DMS79 (cell line): ENCODE measurements at regions not wholly inside any gene's neighbourhood (a gene's known extent, or its start where the extent isn't known, plus 50 kb on each side); places are given as distances from the start of the nearest gene placed in this dataset.

Source experiments
- DNase-seq: peaks from one replicate; lab custom pipeline; 2025; lab: John Stamatoyannopoulos, UW

- DNase-seq: no peak
These were observed 716.0 kb upstream of the EYS start for GRCh38 chr6:66423047-66423446.

- no peak for DNase-seq
These were observed 714.5 kb upstream of the EYS start for GRCh38 chr6:66421570-66421969.

- no peak for DNase-seq
These were observed 711.9 kb upstream of the EYS start for GRCh38 chr6:66418906-66419305.

GRCh38 chr6:66403966-66404365 lies 696.9 kb upstream of the EYS start:
- DNase-seq: no peak

GRCh38 chr6:66402873-66403272 lies 695.8 kb upstream of the EYS start:
- DNase-seq: no peak

- no peak for DNase-seq
These were observed 689.5 kb upstream of the EYS start for GRCh38 chr6:66396549-66396948.

- DNase-seq: no peak
These were observed 689.1 kb upstream of the EYS start for GRCh38 chr6:66396145-66396544.

GRCh38 chr6:66390393-66390792 lies 683.4 kb upstream of the EYS start:
- no peak for DNase-seq

- no peak for DNase-seq
These were observed 669.0 kb upstream of the EYS start for GRCh38 chr6:66376001-66376400.

GRCh38 chr6:66369407-66369806 lies 662.4 kb upstream of the EYS start:
- no peak for DNase-seq

- DNase-seq: no peak
These were observed 655.9 kb upstream of the EYS start for GRCh38 chr6:66362888-66363287.

GRCh38 chr6:66361886-66362285 lies 654.9 kb upstream of the EYS start:
- DNase-seq: no peak

- DNase-seq: no peak
These were observed 650.8 kb upstream of the EYS start for GRCh38 chr6:66357781-66358180.

- DNase-seq: no peak
These were observed 648.4 kb upstream of the EYS start for GRCh38 chr6:66355471-66355870.

- DNase-seq: no peak
These were observed 637.8 kb upstream of the EYS start for GRCh38 chr6:66344796-66345195.

- DNase-seq: no peak
These were observed 633.7 kb upstream of the EYS start for GRCh38 chr6:66340736-66341135.

- DNase-seq: no peak
These were observed 629.1 kb upstream of the EYS start for GRCh38 chr6:66336176-66336575.

- no peak for DNase-seq
These were observed 621.2 kb upstream of the EYS start for GRCh38 chr6:66328200-66328599.

GRCh38 chr6:66326228-66326627 lies 619.2 kb upstream of the EYS start:
- no peak for DNase-seq

GRCh38 chr6:66321017-66321416 lies 614.0 kb upstream of the EYS start:
- DNase-seq: no peak

- DNase-seq: no peak
These were observed 600.5 kb upstream of the EYS start for GRCh38 chr6:66307490-66307889.

- no peak for DNase-seq
These were observed 584.9 kb upstream of the EYS start for GRCh38 chr6:66291905-66292304.

GRCh38 chr6:66289889-66290288 lies 582.9 kb upstream of the EYS start:
- DNase-seq: no peak

- DNase-seq: no peak
These were observed 571.1 kb upstream of the EYS start for GRCh38 chr6:66278115-66278514.

GRCh38 chr6:66277400-66277799 lies 570.4 kb upstream of the EYS start:
- DNase-seq: no peak
